Colonic mucosa (tissue), 4 donors: ENCODE measurements at regions not wholly inside any gene's neighbourhood (a gene's known extent, or its start where the extent isn't known, plus 50 kb on each side); places are given as distances from the start of the nearest gene placed in this dataset.

Experiments used
- DNase-seq: peaks from one replicate; pipeline ENCODE4 v3.0.0-alpha.2; 2020
- H3K27ac ChIP-seq: fragments of 200-600 bp; one replicate; pipeline ENCODE4 v1.8.0; 2021
- H3K27me3 ChIP-seq: fragments of 200-600 bp; one replicate; pipeline ENCODE4 v1.8.0; 2021
- H3K36me3 ChIP-seq: fragments of 200-600 bp; one replicate; pipeline ENCODE4 v1.8.0; 2021
- H3K4me1 ChIP-seq: fragments of 200-600 bp; one replicate; pipeline ENCODE4 v1.8.0; 2021; ENCODE audit warnings: mild to moderate bottlenecking
- H3K4me3 ChIP-seq: fragments of 200-600 bp; one replicate; pipeline ENCODE4 v1.8.0; 2021
- H3K9ac ChIP-seq, 2 donors: one replicate each; pipeline ENCODE4 v1.7.0; 2013; ENCODE audit warnings: control low read depth in 2 of 2, low read depth in 2 of 2, low read length in 2 of 2
- H3K9me3 ChIP-seq: fragments of 200-600 bp; one replicate; pipeline ENCODE4 v1.8.0; 2021
- CTCF ChIP-seq: fragments of 200-600 bp; IDR thresholded peaks from one replicate; pipeline ENCODE4 v1.8.0; 2022; ENCODE audit warnings: antibody characterized with exemption, mild to moderate bottlenecking
- intact Hi-C: fragments of 100-400 bp; cut with DNase I; formaldehyde crosslinking; loops from one replicate; pipeline ENCODE4 v1.14.1; 2022
- donor health status: healthy.
- donor health status: DM: no; HTN: no; CAD: no.
- donor health status: DM: no; HTN: no; CAD: no.

- no peak overlapping the region for H3K27ac ChIP-seq
- no peaks in the 10 kb centered on the region for H3K9me3 ChIP-seq
- no peak for TF ChIP-seq CTCF
- DNase-seq = no peak
- intact Hi-C loops = no loop called here
- no peaks in the 10 kb centered on the region for H3K36me3 ChIP-seq
- H3K4me1 ChIP-seq = no peaks in the 10 kb centered on the region
- H3K4me3 ChIP-seq = no peak overlapping the region
- no peaks in the 10 kb centered on the region for H3K27me3 ChIP-seq
- H3K9ac ChIP-seq = no peak overlapping the region
Measured at GRCh38 chr12:126688556-126688955, 1578.4 kb upstream of the TMEM132C start.

GRCh38 chr12:126700096-126700495 lies 1566.9 kb upstream of the TMEM132C start:
- DNase-seq = no peak
- no peak overlapping the region for H3K27ac ChIP-seq
- H3K9ac ChIP-seq = no peak overlapping the region
- TF ChIP-seq CTCF = no peak
- H3K27me3 ChIP-seq = no peaks in the 10 kb centered on the region
- H3K9me3 ChIP-seq = peaks cover 3% of the 10 kb centered on the region
- H3K4me1 ChIP-seq = no peaks in the 10 kb centered on the region
- no peaks in the 10 kb centered on the region for H3K36me3 ChIP-seq
- H3K4me3 ChIP-seq = no peak overlapping the region
- intact Hi-C loops = no loop called here

- Histone ChIP-seq H3K27ac (no peak overlapping the region), H3K4me3 (no peak overlapping the region), H3K9ac (no peak overlapping the region), H3K36me3 (no peaks in the 10 kb centered on the region), H3K27me3 (no peaks in the 10 kb centered on the region), H3K9me3 (no peaks in the 10 kb centered on the region), H3K4me1 (no peaks in the 10 kb centered on the region)
- intact Hi-C loops = no loop called here
- no peak for DNase-seq
- no peak for TF ChIP-seq CTCF
Measured at GRCh38 chr12:126704609-126705008, 1562.4 kb upstream of the TMEM132C start.

GRCh38 chr12:126706300-126706699 lies 1560.7 kb upstream of the TMEM132C start:
- H3K27me3 ChIP-seq = no peaks in the 10 kb centered on the region
- H3K27ac ChIP-seq = no peak overlapping the region
- DNase-seq = no peak
- H3K4me1 ChIP-seq = no peaks in the 10 kb centered on the region
- intact Hi-C loops = no loop called here
- H3K4me3 ChIP-seq = no peak overlapping the region
- TF ChIP-seq CTCF = no peak
- no peak overlapping the region for H3K9ac ChIP-seq
- H3K9me3 ChIP-seq = no peaks in the 10 kb centered on the region
- no peaks in the 10 kb centered on the region for H3K36me3 ChIP-seq

- H3K9me3 ChIP-seq = no peaks in the 10 kb centered on the region
- DNase-seq = no peak
- H3K27ac ChIP-seq = no peak overlapping the region
- intact Hi-C loops = no loop called here
- no peak overlapping the region for H3K4me3 ChIP-seq
- TF ChIP-seq CTCF = no peak
- no peaks in the 10 kb centered on the region for H3K36me3 ChIP-seq
- H3K4me1 ChIP-seq = no peaks in the 10 kb centered on the region
- no peaks in the 10 kb centered on the region for H3K27me3 ChIP-seq
- no peak overlapping the region for H3K9ac ChIP-seq
Measured at GRCh38 chr12:126708492-126708896, 1558.5 kb upstream of the TMEM132C start.

- H3K9ac ChIP-seq = no peak overlapping the region
- DNase-seq = no peak
- no peak for TF ChIP-seq CTCF
- intact Hi-C loops = no loop called here
- no peaks in the 10 kb centered on the region for H3K36me3 ChIP-seq
- H3K4me1 ChIP-seq = no peaks in the 10 kb centered on the region
- no peak overlapping the region for H3K4me3 ChIP-seq
- H3K9me3 ChIP-seq = no peaks in the 10 kb centered on the region
- H3K27ac ChIP-seq = no peak overlapping the region
- no peaks in the 10 kb centered on the region for H3K27me3 ChIP-seq
Measured at GRCh38 chr12:126718365-126718764, 1548.6 kb upstream of the TMEM132C start.
